GM21390 (cell line): ENCODE measurements at regions not wholly inside any gene's neighbourhood (a gene's known extent, or its start where the extent isn't known, plus 50 kb on each side); places are given as distances from the start of the nearest gene placed in this dataset.
"Not testable (repeated sequence)": the region's sequence is repeated elsewhere in the genome, so short reads cannot be mapped to it uniquely, and the experiment has no call there.

Experiments
- ATAC-seq: cut with Tn5 transposase; IDR thresholded peaks from one replicate; pipeline ENCODE4 v1.9.1; 2021; ENCODE audit not compliant: unreplicated experiment

DNA sequence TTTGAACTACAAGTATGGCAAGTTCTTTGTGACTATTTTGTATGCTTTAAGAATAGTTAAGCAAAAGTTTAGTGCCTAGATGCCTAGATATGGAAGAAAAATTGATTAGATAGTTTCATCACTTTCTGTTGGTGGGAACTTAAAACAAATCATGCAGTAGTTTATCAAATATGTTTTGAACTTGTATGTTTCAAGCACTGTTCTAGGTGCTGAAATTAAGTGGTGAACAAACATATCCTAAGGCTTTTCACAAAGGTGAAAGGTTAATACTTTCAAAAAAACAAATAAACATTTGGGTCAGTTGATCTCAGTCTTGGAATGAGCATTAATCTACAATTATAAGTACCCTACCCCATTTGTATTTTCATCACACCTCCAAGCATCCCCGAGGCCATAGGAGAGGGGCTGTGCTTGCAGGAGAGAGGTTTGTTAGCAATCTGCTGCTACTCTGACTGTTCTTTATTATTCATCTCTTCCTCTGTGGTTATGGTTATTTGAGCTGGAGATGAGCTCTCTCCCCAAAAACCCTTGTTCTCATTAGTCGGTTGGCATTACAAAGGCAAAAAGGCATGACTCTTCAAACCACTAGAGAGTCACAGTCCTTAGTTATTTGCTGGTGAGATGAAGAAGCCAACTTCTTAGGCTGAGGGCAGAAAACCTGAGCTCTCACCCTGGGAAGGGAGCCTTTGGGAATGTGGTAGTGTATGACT is 103.9 kb upstream of the FHL2 start:
- ATAC-seq: no peak

DNA sequence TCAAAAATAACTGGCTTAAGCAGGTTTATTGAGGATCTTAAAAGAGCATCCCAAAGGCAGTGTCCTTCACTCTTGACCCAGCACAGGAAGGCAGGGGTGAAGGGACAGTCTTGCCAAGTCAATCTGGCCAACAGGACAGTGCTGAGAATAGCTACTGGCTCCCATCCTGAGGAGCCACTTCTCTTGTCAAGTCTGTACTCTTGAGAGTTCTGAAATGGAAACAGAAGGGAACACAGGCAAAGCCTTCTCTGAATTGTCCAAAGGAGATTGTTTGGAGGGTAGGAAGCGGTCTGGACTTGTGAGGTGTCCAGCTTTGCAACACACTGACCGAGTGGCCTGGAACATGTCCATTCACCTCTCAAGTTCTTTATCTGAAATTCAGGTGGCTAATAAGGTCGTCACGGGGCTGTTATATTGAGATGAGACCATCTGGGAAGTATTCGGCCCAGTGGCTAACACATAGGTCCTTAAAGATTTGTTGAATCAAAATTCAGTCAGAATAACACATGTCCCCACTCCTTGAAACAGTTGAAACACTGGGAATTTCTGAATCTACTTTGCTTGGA is 99.5 kb upstream of the FHL2 start:
- no peak for ATAC-seq

DNA sequence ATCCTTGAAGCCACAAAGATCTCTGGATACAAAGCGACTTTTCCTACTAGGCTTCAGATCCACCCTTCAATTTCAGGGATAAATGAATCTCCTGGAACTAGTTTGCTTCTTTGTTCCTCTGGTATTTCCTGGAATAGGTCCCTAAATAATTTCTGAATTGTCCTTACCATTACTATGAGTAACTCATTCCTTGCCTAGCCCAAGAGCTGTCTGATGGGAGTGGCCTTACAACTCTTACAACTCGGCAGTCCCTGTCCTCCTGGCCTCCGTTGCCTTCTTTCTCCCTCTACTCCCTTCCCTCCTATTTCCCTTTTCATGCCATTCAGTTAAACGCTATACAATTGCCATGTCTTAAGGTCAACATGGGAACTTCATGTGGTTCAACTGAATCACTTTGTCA is 98.2 kb upstream of the FHL2 start:
- ATAC-seq: no peak

DNA sequence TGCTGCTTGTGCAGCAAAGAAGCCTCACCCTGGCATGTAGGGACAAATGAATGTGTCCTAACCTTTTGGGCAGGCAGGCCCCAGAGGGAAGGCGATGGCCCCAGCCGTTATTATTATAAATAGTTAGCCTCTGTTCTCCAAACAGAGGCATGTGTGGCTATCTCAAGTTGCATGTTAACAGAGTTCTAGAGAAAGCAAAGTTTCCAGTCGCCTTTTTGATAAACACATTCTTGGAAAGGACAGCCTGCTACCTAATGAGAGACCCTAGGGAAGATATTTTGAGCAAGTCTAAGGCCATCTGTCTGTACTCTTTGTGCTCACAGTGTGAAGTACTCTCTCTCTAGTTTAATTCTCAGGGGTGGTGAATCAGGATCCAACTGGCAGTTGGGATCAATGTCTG is 97.4 kb upstream of the FHL2 start:
- no peak for ATAC-seq

DNA sequence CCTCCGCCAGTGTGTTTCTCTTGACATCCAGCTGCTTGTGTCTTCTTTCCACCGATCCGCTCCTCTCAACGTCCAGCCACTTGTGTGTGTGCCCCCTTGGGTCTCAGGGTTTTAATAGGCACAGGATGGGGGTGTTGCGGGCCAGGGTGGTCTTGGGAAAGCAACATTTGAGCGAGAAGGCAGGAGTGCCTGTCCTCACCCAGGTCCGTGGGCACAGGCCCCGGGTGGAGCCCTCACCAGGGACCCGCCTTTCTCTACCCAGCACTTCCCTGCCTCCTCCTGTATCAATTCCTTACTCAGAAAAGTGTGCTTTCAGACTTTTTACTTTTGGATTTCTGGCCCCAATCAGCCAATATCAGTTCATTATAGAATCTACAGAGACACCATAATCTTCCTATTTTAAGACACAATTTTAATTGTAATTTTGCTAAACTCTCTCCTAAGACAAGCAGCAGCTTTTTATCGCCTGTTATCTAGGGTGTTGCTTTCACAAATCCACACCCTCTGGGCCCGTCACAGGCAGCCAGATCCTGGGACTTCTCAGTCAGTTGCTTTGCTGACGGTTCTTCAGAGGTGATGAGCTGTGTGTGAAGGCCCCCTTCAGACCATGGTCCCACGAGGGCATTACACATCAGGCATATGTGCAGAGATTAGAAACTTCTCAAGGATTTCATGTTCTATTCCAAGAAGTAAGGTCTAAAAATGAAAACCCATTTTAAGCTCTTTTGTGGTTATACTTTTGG is 96.0 kb upstream of the FHL2 start:
- ATAC-seq: no peak

DNA sequence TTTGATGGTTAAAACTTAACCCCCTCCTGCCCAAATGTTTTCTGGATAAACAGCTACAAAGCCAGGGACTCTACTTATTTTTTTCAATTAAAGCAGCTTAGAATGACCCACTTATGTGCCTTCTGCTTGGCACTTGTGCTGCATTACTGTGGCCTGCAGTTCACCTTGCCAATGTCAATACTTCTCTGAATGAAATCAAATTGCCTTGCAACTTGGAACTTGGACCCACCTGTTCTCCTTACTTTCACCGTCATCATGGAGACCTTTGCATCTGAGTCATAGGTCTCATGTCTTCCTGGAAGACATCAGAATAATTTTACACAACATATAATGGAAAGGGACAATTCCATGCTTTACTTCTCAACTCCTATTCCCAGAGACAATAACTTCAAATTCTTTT is 92.1 kb upstream of the FHL2 start:
- ATAC-seq: no peak

DNA sequence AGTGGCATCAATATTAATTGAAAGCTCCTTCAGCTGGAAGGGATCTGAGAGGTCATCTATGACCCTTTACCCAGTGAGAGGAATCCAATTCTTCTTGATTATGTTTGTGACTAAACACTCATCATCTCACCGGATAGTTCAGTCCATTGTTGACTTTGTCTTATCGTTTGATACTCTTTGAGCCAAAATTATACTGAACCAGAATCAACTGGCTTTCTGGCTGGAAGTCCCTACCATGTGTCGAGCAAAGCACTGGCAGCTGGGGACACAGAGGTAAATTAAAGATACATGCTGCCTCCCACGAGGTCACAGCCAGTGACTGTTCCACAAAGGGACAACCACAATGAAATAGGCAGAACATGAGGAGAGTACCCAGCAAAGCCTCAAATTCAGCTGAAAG is 91.4 kb upstream of the FHL2 start:
- ATAC-seq: no peak

DNA sequence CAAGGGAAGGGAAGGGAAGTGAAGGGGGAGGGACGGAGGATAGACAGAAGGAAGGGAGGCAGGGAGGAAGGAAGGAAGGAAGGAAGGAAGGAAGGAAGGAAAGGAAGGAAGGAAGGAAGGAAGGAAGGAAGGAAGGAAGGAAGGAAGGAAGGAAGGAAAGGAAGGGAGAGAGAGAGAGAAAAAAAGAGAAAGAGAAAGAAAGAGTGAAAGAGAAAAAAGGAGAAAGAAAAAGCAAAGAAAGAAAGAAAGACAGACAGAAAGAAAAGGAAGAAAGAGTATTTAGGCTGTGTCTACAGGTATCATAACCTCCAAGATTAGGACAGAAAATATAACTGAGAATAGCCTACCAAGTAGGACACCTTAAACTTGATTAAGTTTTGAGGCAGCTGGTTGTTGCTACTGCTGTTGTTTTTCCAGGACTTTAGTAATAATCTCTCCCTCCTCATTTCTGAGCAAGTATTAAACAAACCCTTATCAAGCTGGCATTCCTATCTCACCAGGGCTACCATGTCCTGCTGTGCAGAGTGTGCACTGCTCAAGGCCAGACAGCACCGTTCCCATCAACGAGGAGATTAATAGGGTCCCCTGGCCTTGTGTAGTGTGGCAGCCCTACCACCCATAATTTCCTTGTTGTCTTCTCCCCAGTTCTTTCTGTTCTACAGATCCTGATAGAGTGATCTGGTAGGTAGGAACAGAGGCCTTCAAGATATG is 90.5 kb upstream of the FHL2 start:
- no peak for ATAC-seq

DNA sequence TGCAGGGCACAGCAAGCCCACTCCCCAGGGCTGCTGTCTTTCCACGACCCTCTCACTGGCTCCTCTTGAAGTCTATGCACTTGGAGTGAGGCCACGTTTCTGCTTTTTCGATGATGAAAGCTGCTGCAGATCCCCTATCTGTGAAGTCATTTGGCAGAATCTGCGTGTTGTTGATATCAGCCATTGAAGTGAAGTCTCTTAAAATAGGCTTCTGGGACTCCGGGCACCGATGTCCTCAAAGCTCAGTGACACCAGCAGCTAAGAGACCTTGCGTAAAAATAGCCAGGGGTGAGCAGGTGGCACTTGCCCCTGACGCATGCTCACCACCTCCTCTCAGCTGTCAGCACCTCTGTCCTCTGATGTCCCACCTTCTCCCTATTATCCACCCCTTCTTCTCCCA is 89.4 kb upstream of the FHL2 start:
- ATAC-seq: no peak

DNA sequence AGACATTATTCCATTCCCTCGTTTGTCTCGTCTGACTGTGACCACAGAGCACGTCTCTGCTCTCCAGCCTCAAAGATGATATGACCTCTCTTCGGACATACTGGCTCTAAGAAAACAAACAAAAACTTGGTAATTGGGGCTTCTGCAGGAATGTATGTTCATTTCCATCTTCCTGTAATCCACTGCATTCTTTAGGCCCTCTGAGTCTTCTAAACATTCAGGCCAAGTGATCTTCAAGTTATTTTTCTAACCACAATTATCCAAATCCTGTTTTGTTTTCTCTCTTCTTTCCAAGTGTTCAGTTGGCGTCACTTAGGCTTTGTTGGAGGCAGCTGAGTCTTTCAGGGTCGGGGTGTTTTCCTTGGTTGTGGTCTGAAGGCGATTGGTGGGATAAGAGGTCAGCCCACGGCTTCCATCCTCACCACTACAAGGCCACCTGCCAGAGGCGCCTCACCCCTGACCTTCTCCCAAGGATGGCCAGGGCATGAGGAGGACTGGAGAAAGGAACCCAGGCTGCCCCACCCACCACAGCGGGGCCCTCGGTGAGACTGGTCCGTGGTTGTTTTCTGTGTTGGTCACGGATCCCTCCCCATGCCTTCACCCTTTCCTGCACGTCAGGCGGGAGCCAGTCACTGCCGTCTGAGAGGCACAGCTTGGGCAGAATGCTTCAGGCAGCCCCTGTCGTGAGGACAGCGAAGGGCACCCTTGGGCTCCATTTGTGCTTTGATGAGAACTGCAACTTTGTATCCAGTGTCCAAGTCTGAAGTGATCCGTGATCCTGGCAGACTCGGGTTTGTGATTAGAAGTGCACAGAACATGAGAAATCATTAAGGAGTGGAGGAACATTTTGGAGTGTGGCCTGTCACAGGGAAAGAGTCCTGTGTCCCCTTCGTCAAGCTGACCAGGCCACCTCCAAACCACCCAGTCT is 88.6 kb upstream of the FHL2 start:
- no peak for ATAC-seq

DNA sequence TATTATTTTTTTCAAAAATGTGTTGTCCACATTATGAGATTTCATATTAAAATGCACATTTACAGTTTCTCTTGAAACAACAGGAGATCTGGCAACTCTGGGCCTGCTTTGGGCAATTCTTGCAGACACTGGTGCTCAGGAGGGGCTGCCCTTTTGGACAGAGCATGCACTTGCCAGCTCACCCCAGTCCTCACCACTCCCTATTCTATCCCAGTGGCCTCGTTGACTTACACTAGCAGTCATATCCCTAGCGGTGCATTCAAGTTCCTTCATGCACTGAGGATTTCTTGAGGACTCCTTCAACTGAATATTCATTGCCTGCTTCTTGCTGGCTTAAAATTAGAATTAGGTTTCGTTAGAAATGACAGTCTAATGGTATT is 87.9 kb upstream of the FHL2 start:
- no peak for ATAC-seq

DNA sequence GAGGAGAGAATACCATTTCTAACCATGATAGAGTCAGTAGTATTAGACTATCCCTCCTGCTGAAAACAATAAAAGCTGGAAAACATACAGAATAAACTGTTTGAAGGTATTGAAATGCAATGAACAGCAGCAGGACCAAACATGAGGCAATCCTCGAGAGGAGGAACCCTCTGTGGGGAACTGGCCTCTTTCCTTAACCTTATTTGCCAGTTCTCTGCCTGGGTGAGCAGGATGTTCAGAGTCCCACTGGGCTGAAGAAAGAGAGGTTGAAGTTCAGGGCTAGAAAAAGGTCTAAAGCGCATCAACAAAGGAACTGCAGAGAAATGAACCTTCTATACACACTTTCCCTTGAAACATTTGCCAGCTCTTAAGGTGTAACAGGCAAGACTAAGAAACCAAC is 79.8 kb upstream of the FHL2 start:
- ATAC-seq: no peak

DNA sequence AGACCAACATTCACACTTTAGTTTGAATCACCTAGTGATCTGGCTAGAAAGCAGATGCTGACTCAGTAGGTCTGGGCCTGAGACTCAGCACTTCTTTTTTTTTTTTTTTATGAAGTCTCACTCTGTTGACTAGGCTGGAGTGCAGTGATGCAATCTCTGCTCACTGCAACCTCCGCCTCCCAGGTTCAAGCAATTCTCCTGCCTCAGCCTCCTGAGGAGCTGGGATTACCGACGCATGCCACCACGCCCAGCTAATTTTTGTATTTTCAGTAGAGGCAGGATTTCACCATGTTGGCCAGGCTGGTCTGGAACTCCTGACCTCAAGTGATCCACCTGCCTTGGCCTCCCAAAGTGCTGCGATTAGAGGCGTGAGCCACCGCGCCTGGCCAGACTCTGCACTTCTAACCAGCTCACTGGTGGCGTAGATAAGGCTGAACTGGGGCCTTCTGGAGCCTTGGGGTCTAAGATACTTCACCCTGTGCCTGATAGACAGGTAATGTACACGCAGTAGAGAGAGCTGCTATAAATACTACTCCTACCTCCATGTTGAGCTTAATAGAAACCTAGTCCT is 78.3 kb upstream of the FHL2 start:
- not testable (repeated sequence) for ATAC-seq

DNA sequence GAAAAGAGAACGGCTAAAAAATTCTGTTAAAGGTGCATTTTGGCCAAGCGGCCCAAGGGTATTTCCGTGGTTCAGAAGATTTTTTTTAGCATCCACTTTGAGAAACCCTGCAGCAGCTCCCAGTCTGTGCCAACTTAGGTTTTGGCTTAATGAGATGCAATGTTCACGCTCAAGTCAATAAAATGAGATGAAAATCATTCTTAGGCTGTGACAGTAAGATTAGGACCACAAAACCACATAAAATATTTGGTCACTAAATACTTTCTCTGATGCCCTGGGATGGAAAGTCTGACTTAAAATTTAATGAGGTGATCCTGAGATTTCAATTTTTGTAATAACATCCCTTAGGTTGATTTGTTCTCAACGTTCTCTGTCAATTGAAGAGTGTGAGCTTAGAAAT is 74.2 kb upstream of the FHL2 start:
- no peak for ATAC-seq

DNA sequence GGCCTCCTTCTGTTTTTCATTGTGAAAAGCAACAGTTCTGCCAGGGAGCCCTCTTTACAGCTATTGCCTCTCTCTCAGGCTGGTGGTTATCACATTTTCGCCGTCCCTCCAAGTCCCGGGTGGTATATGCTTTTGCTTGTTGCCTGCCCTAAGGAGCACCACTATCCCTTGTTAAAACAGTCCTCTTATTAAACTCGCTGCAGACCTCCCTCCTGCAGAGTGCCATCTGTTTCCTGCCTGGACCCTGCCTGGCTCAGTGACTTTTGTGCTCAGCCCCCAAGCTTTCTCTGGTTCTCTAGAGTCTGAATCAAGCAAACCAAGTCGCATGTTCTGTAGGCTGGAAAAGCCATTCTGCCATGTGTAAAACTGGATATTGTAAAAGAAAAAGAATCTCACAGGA is 72.1 kb upstream of the FHL2 start:
- no peak for ATAC-seq

DNA sequence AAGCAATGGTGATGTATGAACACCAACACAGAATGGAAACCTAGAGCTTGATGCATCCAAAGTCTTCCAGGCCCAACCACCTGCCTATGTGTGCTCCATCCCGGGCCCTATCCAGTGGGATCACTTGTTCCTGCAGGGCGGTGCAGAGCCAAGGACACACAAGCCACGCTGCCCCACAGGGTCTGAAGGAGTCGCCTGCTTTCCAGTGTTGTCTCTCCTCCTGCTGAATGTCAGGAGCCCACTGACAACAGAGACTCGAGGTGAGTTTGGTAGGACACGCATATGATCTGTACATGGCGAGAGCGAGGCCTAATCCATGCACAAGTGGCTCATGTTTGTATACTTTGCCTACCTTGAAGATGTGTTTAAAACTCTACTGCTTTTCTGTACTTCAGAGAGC is 70.9 kb upstream of the FHL2 start:
- no peak for ATAC-seq

DNA sequence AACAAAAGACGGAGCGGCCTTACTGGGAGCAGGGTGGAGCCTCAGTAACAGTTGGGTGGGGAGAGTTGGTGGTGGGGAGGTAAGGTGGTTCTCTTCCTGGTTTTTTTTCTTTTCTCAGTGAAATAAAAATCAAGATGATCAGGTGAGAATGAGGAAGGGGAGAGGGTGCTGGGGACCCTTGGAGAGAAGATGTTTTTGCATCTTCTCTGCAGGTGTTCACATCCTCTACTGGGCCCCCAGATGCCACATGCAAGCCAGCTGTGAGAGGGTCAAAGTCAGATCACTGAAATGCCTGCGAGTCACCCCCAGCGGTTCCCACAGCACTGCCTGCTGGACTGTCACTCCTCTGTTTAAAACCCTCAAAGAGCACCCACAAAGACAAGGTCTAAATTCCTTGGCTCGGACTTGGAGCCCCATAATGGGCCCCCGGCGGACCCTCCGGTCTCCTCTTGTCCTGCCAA is 69.8 kb upstream of the FHL2 start:
- no peak for ATAC-seq

DNA sequence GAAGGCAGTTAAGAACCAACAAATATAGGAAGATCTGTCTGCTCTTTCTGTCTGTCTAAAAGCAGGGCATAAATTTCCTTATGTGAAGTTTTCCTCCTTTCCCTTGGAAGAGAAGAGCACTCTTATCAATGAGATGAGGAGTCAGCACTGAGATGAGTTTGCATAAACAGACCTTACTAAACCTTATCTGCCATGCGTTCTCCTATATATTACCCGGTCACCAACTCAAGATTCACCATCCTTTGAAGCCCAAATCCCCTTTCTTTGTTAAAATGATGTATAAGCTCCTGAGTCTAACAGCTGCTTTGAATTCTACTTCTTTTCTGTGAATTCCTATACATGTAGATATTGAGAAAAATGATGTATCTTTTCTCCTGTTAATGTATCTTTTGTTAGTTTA is 65.5 kb upstream of the FHL2 start:
- ATAC-seq: no peak

DNA sequence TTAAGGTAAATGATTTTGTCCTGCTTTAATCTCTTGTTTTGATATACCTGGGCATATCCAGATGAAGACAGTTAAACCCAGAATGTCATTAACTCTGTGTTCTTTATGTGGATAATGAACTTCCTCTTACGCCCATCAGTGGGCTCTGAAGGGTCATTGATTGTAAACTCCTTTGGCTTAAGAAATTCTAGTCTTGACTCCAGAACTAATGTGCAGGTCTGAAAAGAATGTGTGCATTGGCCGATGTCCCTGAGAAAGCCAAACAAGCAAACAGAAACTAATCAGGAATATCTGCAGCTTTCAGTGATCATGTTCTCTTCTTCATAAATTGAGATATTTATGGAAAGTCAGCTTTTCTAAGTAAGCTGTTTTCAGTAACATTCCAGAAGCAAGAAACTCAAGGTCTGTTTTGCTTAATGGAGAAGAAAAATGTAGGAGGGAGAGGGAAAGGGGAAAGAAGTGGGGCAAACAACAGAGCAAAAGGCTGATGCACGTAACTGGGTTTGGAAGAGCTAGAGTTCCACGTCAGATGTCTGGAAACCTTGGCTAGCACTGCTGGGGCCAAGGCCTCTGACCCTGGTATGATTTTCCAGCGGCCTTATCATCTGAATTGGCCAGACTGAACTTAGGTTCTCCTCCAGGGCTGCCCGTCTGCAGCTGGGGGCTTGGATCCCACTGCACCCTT is 61.3 kb upstream of the FHL2 start:
- no peak for ATAC-seq

DNA sequence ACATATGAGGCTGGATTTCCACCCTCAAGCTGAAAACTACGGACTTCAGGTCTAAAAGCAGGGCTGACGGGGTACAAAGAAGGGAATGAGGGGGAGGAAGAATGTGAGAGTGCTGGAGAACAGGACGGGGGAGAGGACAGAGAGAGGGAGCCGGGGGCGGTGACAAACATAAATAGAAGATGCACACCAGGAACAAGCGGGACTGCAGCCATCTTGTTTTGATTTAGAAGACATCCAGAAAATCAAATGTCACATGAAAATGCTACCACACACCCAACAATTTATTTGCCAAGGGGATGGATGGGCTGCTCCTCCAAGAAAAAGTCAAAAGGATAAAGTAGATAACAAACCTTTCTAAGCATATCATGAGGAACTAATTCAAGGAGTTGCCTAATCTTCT is 59.2 kb upstream of the FHL2 start:
- ATAC-seq: no peak
